ENCODE measurements at regions not wholly inside any gene's neighbourhood (a gene's known extent, or its start where the extent isn't known, plus 50 kb on each side); places are given as distances from the start of the nearest gene placed in this dataset.
"Not testable (repeated sequence)": the region's sequence is repeated elsewhere in the genome, so short reads cannot be mapped to it uniquely, and the experiment has no call there.

GRCh38 chr3:8070011-8070410 lies 431.6 kb upstream of the LMCD1 start:
- DNase-seq (ENCODE audit: low read depth): peak; percentile 4
- H3K4me3 ChIP-seq (ENCODE audit: low read depth, low read length): no peak overlapping the region
- no peak for TF ChIP-seq CTCF (conservative IDR thresholded peaks at IDR 0.05; ENCODE audit: low read depth, low read length)

DNA sequence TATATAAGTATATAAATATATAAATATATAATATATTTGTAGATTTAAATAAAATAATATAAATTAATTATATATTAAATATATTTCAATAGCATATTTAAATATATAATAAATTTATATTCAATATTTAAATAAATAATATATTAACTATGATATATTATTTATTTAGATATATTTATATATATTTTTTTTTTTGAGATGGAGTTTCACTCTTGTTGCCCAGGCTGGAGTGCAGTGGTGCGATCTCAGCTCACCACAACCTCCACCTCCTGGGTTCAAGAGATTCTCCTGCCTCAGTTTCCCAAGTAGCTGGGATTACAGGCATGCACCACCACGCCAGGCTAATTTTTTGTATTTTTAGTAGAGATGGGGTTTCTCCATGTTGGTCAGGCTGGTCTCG lies 426.9 kb upstream of the LMCD1 start:
- DNase-seq (ENCODE audit: low read depth); H3K4me3 ChIP-seq (ENCODE audit: low read depth, low read length): not testable (repeated sequence)

DNA sequence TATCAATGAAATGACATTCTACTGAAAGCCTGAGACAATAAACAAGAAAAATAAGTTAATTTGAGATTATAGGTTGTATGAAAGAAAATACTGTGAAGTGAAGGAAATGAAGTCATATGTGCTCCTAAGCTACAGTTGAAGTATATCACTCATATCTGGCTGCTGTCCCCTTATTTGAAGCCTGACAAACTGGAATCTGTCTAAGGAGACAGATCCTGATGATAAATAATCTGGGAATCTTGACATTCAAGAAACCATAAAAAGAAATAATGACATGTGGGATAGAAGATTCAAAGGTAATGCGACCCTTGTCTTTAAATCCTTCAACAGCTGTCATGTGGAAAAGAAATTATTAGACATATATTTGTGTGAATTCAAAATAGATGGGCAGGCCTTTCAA lies 424.5 kb upstream of the LMCD1 start:
- DNase-seq (ENCODE audit: low read depth): no peak
- TF ChIP-seq CTCF (conservative IDR thresholded peaks at IDR 0.05; ENCODE audit: low read depth, low read length): no peak

DNA sequence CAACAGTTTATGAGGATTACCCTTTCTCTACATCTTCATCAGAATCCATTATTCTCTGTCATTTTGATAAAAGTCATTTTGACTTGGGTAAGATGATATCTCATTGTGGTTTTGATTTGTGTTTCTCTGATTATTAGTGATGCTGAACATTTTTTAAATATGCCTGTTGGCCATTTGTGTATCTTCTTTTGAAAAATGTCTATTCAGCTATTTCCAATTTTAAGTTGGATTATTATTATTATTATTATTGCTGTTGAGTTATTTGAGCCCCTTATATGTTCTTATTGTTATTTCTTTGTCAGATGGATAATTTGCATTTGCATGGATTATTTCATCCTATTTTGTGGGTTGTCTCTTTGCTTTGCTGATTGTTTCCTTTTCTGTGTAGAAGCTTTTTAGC lies 421.2 kb upstream of the LMCD1 start:
- no peak for DNase-seq (ENCODE audit: low read depth)
- H3K4me3 ChIP-seq (ENCODE audit: low read depth, low read length): no peak overlapping the region
- TF ChIP-seq CTCF (conservative IDR thresholded peaks at IDR 0.05; ENCODE audit: low read depth, low read length): no peak

More for the DNA sequence above, 424.5 kb upstream of the LMCD1 start:
- no peak overlapping the region for H3K4me3 ChIP-seq (ENCODE audit: low read depth, low read length)

GRCh38 chr3:8085498-8085897 lies 416.1 kb upstream of the LMCD1 start:
- no peak for DNase-seq (ENCODE audit: low read depth)
- no peak overlapping the region for H3K4me3 ChIP-seq (ENCODE audit: low read depth, low read length)
- TF ChIP-seq CTCF (conservative IDR thresholded peaks at IDR 0.05; ENCODE audit: low read depth, low read length): no peak

DNA sequence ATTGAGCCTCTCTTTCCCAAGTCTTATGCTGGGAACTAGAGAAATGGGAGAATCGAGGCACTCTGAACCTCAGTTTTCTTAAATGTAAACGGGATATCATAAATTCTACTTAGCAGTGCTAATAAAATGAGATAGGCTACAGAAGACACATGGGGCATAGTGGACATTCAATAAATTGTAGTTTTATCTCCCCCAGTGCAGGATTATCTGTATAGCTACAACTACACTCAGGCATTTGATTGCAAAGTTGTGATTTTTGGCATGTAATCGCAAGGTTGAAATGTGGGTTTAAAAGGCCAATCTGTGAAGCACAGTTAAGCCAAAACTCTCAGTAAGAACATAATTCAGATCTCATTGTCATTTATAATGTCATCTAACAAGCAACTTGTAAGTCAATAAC lies 413.7 kb upstream of the LMCD1 start:
- no peak for DNase-seq (ENCODE audit: low read depth)
- H3K4me3 ChIP-seq (ENCODE audit: low read depth, low read length): no peak overlapping the region
- TF ChIP-seq CTCF (conservative IDR thresholded peaks at IDR 0.05; ENCODE audit: low read depth, low read length): no peak

DNA sequence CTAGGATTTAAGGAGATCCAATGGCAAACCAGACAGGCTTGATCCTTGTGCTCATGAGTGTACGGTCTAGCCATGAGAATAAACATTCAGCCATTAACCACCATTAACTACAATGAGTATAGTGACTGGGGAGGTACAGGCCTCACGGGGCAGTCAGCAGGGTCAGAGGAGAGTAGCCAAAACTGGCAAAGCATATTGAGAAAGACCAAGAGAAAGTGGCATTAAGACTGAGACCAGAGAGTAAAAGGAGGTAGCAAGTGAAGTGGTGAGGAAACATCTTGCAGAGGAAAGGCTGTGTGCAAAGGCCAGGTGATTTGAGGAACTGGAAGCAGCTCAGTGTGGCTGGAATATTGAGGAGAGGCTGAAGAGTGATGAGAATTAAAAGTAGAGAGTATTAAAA lies 407.2 kb upstream of the LMCD1 start:
- TF ChIP-seq CTCF (conservative IDR thresholded peaks at IDR 0.05; ENCODE audit: low read depth, low read length): no peak
- DNase-seq (ENCODE audit: low read depth): no peak
- H3K4me3 ChIP-seq (ENCODE audit: low read depth, low read length): no peak overlapping the region

GRCh38 chr3:8095724-8096123 lies 405.9 kb upstream of the LMCD1 start:
- no peak overlapping the region for H3K4me3 ChIP-seq (ENCODE audit: low read depth, low read length)
- no peak for DNase-seq (ENCODE audit: low read depth)
- TF ChIP-seq CTCF (conservative IDR thresholded peaks at IDR 0.05; ENCODE audit: low read depth, low read length): no peak

Measured in choroid plexus epithelial cell (primary cell).